GM12892 (cell line): ENCODE measurements at regions not wholly inside any gene's neighbourhood (a gene's known extent, or its start where the extent isn't known, plus 50 kb on each side); places are given as distances from the start of the nearest gene placed in this dataset.

ENCODE experiments used
- POLR2A ChIP-seq: IDR thresholded peaks from 2 replicates; pipeline ENCODE4 v1.6.1; 2011; ENCODE audit warnings: low read depth, low read length, control low read depth
- POLR2AphosphoS5 ChIP-seq: IDR thresholded peaks from 2 replicates; pipeline ENCODE4 v1.6.1; 2011; ENCODE audit warnings: low read depth, low read length, control low read depth
- TAF1 ChIP-seq: IDR thresholded peaks from 2 replicates; pipeline ENCODE4 v1.6.1; 2011; ENCODE audit warnings: low read depth, mild to moderate bottlenecking, control low read depth, low read length, borderline replicate concordance

GRCh38 chr1:38772953-38773352, 86.6 kb downstream of the RRAGC start:
- TF ChIP-seq TAF1: no peak
- TF ChIP-seq POLR2AphosphoS5: no peak
- TF ChIP-seq POLR2A: no peak
